AG04450 (cell line): ENCODE measurements at regions not wholly inside any gene's neighbourhood (a gene's known extent, or its start where the extent isn't known, plus 50 kb on each side); places are given as distances from the start of the nearest gene placed in this dataset.
"Not testable (repeated sequence)": the region's sequence is repeated elsewhere in the genome, so short reads cannot be mapped to it uniquely, and the experiment has no call there.

Experiments
- CTCF ChIA-PET: fragments of 300-600, 350-600 bp; formaldehyde crosslinking; extraction: SDS; loops from one replicate; lab custom pipeline; 2022; ENCODE audit warnings: antibody characterized with exemption, inconsistent platforms; lab: Charles Lee
- POLR2A ChIA-PET: fragments of 350-600 bp; formaldehyde crosslinking; extraction: SDS; loops from one replicate; lab custom pipeline; 2021; ENCODE audit warnings: antibody characterized with exemption, inconsistent platforms; lab: Yijun Ruan, JAX
- DNase-seq: peaks from one replicate; pipeline ENCODE4 v3.0.0-alpha.2; 2011; ENCODE audit warnings: low read depth, low spot score
- H3K27ac ChIP-seq: one replicate; pipeline ENCODE4 v1.5.1; 2012; ENCODE audit warnings: low read depth, low read length, control low read depth
- H3K27me3 ChIP-seq: one replicate; pipeline ENCODE4 v1.6.0; 2012; ENCODE audit warnings: low read length; ENCODE audit not compliant: control insufficient read depth, insufficient read depth
- H3K4me3 ChIP-seq: 2 replicates; pipeline ENCODE4 v1.5.1; 2011; ENCODE audit warnings: mild to moderate bottlenecking, low read depth, low read length, control low read depth
- H3K9me3 ChIP-seq: 2 replicates; pipeline ENCODE4 v1.5.1; 2012; ENCODE audit warnings: low read length; ENCODE audit not compliant: control insufficient read depth, insufficient read depth
- TF ChIP-seq, protein P1 (sequence below): IDR thresholded peaks from 2 replicates; pipeline ENCODE4 v1.5.1; 2011; ENCODE audit warnings: low read depth, low read length, control low read depth, inconsistent platforms

GRCh38 chr3:160098926-160099626, 110.4 kb downstream of the IL12A start:
- CTCF ChIA-PET: interaction anchor here (0.6 kb wide), 1 partner anchor 67 kb away, joined by 3 read pairs; no protein-coding TSS in a partner anchor
- TF ChIP-seq, protein P1, sequence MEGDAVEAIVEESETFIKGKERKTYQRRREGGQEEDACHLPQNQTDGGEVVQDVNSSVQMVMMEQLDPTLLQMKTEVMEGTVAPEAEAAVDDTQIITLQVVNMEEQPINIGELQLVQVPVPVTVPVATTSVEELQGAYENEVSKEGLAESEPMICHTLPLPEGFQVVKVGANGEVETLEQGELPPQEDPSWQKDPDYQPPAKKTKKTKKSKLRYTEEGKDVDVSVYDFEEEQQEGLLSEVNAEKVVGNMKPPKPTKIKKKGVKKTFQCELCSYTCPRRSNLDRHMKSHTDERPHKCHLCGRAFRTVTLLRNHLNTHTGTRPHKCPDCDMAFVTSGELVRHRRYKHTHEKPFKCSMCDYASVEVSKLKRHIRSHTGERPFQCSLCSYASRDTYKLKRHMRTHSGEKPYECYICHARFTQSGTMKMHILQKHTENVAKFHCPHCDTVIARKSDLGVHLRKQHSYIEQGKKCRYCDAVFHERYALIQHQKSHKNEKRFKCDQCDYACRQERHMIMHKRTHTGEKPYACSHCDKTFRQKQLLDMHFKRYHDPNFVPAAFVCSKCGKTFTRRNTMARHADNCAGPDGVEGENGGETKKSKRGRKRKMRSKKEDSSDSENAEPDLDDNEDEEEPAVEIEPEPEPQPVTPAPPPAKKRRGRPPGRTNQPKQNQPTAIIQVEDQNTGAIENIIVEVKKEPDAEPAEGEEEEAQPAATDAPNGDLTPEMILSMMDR: no peak
- Histone ChIP-seq H3K9me3 (no peaks in the 10 kb centered on the region), H3K4me3 (no peak overlapping the region), H3K27ac (no peak overlapping the region), H3K27me3 (peaks cover 4% of the 10 kb centered on the region)
- POLR2A ChIA-PET: no interaction called here
- no peak for DNase-seq

DNA sequence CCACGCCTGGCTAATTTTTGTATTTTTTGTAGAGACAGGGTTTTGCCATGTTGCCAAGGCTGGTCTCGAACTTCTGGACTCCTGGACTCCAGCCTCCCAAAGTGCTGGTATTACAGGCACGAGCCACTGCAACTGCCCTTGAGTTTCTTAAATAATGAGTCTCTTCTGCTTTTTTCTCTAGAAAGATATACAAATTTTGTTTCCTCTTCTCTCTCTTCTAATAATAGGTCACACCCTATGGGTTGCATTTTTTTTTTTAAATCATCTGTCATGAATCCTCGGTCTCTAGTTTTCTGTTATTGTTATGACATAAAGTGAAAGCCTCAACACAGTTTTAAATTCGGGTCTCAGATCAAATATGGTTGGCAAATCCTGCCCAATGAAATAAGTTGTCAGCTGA, 111.2 kb downstream of the IL12A start:
- CTCF ChIA-PET: interaction anchor here (0.6 kb wide), 1 partner anchor 67 kb away, joined by 3 read pairs; no protein-coding TSS in a partner anchor
- Histone ChIP-seq H3K27me3 (peaks cover 4% of the 10 kb centered on the region), H3K27ac (no peak overlapping the region), H3K4me3 (no peak overlapping the region), H3K9me3 (no peaks in the 10 kb centered on the region)
- POLR2A ChIA-PET: no interaction called here
- TF ChIP-seq, protein P1: no peak
- DNase-seq: no peak

DNA sequence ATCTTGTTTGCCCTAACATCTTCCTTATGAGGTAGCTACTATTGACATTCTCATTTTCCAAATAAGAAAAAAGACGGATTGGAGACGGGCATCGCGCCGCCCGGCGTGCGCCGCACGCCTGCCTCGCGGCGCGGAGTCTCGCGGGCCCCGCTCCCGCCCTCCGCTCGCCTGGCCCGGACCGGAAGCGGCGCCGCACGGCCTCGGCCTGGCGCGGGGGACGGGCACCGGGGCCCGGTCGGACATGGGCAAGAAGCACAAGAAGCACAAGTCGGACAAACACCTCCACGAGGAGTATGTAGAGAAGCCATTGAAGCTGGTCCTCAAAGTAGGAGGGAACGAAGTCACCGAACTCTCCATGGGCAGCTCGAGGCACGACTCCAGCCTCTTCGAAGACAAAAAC, 112.0 kb downstream of the IL12A start:
- Histone ChIP-seq H3K27ac (no peak overlapping the region), H3K4me3 (no peak overlapping the region), H3K9me3 (no peaks in the 10 kb centered on the region), H3K27me3 (peaks cover 4% of the 10 kb centered on the region)
- no peak for DNase-seq
- POLR2A ChIA-PET: no interaction called here
- TF ChIP-seq, protein P1: no peak
- CTCF ChIA-PET: no interaction called here

GRCh38 chr3:160102001-160102400, 113.4 kb downstream of the IL12A start:
- CTCF ChIA-PET, H3K4me3 ChIP-seq, H3K27ac ChIP-seq, H3K9me3 ChIP-seq, POLR2A ChIA-PET, DNase-seq, H3K27me3 ChIP-seq: not testable (repeated sequence)

- H3K9me3 ChIP-seq: no peaks in the 10 kb centered on the region
- CTCF ChIA-PET: no interaction called here
- H3K27me3 ChIP-seq: peaks cover 4% of the 10 kb centered on the region
- POLR2A ChIA-PET: no interaction called here
- no peak for DNase-seq
- no peak overlapping the region for H3K4me3 ChIP-seq
- TF ChIP-seq, protein P1: no peak
- no peak overlapping the region for H3K27ac ChIP-seq
These were observed 114.8 kb downstream of the IL12A start for GRCh38 chr3:160103397-160103796.
